ENCODE measurements at regions not wholly inside any gene's neighbourhood (a gene's known extent, or its start where the extent isn't known, plus 50 kb on each side); places are given as distances from the start of the nearest gene placed in this dataset.

DNA sequence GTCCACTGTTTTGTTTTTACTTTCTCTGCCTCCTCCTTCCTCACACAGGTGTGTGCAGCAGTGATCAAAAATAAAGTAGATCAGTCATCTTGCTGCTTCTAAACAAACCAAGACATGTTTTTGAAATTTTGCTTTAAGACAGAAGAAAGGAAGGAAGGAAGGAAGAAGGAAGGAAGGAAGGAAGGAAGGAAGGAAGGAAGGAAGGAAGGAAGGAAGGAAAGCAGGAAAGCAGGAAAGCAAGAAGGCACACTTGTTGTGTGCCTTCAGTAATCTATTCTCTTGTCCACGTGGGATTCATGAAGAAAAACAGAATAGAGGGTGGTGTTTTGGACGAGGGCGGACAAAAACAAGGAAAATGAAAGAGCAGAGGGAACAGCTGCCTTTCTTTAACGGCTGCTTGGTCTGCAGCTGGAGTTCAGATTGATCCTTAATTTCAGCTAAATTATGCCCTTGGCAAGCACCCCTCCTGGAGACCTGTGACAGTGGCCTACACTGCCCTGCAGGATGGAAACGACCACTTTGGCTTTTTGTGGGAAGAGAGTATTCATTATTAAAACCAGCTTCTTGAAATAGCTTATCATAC lies 188.5 kb upstream of the IRX3 start:
- intact Hi-C loops (cut with micrococcal nuclease): no loop called here
- peak overlapping the region; percentile 35 for H3K27ac ChIP-seq (replicated peaks)
- peaks cover 20% of the 10 kb centered on the region for H3K4me1 ChIP-seq
- TF ChIP-seq, protein P1, sequence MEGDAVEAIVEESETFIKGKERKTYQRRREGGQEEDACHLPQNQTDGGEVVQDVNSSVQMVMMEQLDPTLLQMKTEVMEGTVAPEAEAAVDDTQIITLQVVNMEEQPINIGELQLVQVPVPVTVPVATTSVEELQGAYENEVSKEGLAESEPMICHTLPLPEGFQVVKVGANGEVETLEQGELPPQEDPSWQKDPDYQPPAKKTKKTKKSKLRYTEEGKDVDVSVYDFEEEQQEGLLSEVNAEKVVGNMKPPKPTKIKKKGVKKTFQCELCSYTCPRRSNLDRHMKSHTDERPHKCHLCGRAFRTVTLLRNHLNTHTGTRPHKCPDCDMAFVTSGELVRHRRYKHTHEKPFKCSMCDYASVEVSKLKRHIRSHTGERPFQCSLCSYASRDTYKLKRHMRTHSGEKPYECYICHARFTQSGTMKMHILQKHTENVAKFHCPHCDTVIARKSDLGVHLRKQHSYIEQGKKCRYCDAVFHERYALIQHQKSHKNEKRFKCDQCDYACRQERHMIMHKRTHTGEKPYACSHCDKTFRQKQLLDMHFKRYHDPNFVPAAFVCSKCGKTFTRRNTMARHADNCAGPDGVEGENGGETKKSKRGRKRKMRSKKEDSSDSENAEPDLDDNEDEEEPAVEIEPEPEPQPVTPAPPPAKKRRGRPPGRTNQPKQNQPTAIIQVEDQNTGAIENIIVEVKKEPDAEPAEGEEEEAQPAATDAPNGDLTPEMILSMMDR (IDR thresholded peaks at IDR 0.05; ENCODE audit: borderline replicate concordance): no peak
- H3K36me3 ChIP-seq: no peaks in the 10 kb centered on the region
- no peaks in the 10 kb centered on the region for H3K27me3 ChIP-seq (ENCODE audit: low read depth)
- no peaks in the 10 kb centered on the region for H3K9me3 ChIP-seq (replicated peaks)
- no peak for DNase-seq
- H3K4me3 ChIP-seq: no peak overlapping the region

DNA sequence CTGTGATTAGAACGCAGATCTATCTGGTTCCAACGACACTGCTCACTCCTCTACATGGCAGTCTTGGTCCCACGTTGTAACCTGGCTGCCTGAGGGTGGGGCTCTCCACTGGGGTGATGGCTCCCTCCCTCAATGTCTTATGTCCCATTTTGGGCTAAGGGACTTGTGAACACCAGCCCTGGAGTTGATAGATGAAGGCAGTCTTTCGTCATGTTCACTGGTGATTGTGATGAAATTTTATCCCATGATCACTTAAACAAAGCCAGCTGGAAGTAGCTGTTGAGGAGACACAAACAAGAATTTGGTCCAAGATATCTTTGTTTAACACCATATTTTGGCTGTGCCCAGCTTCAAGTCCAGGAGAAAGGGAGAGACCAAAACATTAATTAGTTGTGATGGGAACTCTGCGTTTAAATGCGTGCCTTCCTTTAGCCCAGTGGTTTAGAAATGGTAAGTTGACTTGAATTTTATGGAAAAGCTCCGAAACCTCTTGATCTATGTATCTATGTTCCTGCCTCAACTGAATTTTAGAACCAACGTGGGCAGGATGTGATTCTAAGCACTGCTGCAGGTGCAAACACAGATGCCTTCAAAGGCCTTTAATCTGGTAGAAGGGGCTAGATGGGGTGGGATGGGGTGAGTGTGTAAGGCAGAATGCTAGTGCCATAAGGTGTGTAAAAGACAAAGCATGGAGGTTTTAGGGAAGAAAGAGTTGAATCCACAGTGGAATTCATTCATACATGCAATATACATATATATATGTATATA lies 186.8 kb upstream of the IRX3 start:
- no peaks in the 10 kb centered on the region for H3K36me3 ChIP-seq
- intact Hi-C loops (cut with micrococcal nuclease): no loop called here
- no peaks in the 10 kb centered on the region for H3K27me3 ChIP-seq (ENCODE audit: low read depth)
- no peaks in the 10 kb centered on the region for H3K9me3 ChIP-seq (replicated peaks)
- H3K4me3 ChIP-seq: no peak overlapping the region
- peaks cover 20% of the 10 kb centered on the region for H3K4me1 ChIP-seq
- TF ChIP-seq, protein P1 (IDR thresholded peaks at IDR 0.05; ENCODE audit: borderline replicate concordance): no peak
- peak overlapping the region; percentile 35 for H3K27ac ChIP-seq (replicated peaks)
- DNase-seq: no peak

DNA sequence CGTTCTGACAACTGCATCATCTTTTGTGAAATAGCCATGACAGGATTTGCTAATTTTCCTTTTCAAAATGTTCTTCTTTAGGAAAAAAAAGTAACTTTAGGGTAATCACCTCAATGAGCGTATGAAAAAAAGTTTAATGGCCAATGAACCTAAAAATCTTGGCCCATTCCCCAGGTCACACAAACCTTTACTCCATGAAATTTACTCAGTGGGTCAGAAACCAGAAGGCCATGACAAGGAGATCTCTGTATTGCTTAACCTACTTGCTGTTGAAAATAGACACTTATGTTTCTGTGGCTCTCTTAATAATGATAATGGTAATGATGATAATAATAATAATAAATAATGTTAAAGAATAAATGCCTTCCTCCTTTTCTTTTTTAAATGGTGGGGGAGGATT lies 180.8 kb upstream of the IRX3 start:
- intact Hi-C loops (cut with micrococcal nuclease): no loop called here
- DNase-seq: no peak
- no peaks in the 10 kb centered on the region for H3K36me3 ChIP-seq

DNA sequence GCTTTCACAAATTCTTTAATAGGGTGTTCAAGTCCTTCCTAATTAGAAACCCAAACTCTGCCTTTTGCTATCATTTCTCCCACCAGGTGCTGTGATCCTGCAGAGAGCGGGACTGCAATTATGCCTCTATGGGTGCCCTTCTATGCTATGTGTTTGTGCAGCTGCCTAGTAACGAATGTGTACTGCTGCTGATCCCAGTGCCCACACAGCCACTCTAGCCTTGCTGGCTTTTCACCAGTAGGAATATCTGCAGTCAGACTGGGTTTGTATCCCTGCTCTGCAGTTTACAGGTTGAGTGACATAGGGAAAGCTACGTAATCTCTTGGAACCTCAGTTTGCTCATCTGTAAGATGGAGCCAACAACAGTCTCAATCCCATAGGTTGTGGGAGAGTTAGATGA lies 179.6 kb upstream of the IRX3 start:
- H3K27ac ChIP-seq (replicated peaks): no peak overlapping the region
- TF ChIP-seq, protein P1 (IDR thresholded peaks at IDR 0.05; ENCODE audit: borderline replicate concordance): no peak
- no peaks in the 10 kb centered on the region for H3K36me3 ChIP-seq
- H3K4me3 ChIP-seq: no peak overlapping the region
- intact Hi-C loops (cut with micrococcal nuclease): no loop called here
- no peak for DNase-seq
- H3K27me3 ChIP-seq (ENCODE audit: low read depth): no peaks in the 10 kb centered on the region
- H3K4me1 ChIP-seq: no peaks in the 10 kb centered on the region
- peaks cover 32% of the 10 kb centered on the region for H3K9me3 ChIP-seq (replicated peaks)

More for the DNA sequence above, 180.8 kb upstream of the IRX3 start:
- Histone ChIP-seq H3K27me3 (ENCODE audit: low read depth) (no peaks in the 10 kb centered on the region), H3K27ac (replicated peaks) (no peak overlapping the region), H3K4me3 (no peak overlapping the region), H3K4me1 (no peaks in the 10 kb centered on the region), H3K9me3 (replicated peaks) (peaks cover 31% of the 10 kb centered on the region)
- TF ChIP-seq, protein P1 (IDR thresholded peaks at IDR 0.05; ENCODE audit: borderline replicate concordance): no peak

DNA sequence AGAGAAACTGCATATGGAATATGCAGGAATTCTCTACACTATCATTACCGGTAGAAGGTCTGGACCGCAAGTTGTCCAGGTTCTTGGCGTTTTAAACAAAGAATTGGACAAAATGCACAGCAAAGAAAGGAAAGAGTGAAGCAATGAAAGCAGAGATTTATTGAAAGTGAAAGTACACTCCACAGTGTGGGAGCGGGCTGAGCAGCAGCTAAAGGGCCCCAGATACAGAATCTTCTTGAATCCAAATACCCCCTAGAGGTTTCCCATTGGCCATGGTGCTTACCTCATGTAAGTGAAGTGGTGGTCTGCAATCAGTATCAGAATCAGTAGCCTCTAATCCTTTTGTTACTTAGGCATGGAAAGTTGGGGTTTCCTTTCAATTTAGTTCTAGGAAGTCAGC lies 178.5 kb upstream of the IRX3 start:
- Histone ChIP-seq H3K4me1 (no peaks in the 10 kb centered on the region), H3K27ac (replicated peaks) (no peak overlapping the region), H3K36me3 (no peaks in the 10 kb centered on the region), H3K9me3 (replicated peaks) (peaks cover 32% of the 10 kb centered on the region), H3K27me3 (ENCODE audit: low read depth) (no peaks in the 10 kb centered on the region), H3K4me3 (no peak overlapping the region)
- intact Hi-C loops (cut with micrococcal nuclease): no loop called here
- TF ChIP-seq, protein P1 (IDR thresholded peaks at IDR 0.05; ENCODE audit: borderline replicate concordance): no peak
- DNase-seq: no peak
